ENCODE measurements at regions not wholly inside any gene's neighbourhood (a gene's known extent, or its start where the extent isn't known, plus 50 kb on each side); places are given as distances from the start of the nearest gene placed in this dataset.
"Not testable (repeated sequence)": the region's sequence is repeated elsewhere in the genome, so short reads cannot be mapped to it uniquely, and the experiment has no call there.

- no peak for DNase-seq
Observed at GRCh38 chr3:197367081-197367780, 68.8 kb upstream of the DLG1 start.

- DNase-seq = no peak
Observed at GRCh38 chr3:197366301-197367044, 68.1 kb upstream of the DLG1 start.

DNA sequence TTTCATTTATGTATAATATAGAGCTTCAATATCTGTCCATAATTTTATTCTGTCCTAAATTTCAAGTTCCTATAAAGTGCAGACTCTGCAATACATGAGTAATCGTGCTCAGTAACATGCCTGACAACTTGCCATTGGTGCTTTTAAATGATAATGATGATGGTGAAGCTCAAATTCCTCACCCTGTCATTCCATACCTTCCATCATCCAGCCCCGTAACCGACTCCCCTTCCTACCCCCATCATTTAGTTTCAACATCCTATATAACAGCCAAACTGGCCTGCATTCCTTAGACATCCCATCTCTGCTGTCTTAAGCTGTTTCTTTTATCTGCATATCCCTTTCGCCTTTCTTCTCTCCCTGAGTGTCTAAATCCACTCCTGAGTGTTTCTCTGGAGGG, 67.2 kb upstream of the DLG1 start:
- DNase-seq = no peak

- DNase-seq = no peak
Observed at GRCh38 chr3:197364410-197365071, 66.1 kb upstream of the DLG1 start.

GRCh38 chr3:197363553-197364409, 65.4 kb upstream of the DLG1 start:
- DNase-seq = no peak

- no peak for DNase-seq
Observed at GRCh38 chr3:197362081-197362480, 63.7 kb upstream of the DLG1 start.

GRCh38 chr3:197360095-197360494, 61.7 kb upstream of the DLG1 start:
- DNase-seq = not testable (repeated sequence)

GRCh38 chr3:197359476-197359875, 61.1 kb upstream of the DLG1 start:
- not testable (repeated sequence) for DNase-seq

DNA sequence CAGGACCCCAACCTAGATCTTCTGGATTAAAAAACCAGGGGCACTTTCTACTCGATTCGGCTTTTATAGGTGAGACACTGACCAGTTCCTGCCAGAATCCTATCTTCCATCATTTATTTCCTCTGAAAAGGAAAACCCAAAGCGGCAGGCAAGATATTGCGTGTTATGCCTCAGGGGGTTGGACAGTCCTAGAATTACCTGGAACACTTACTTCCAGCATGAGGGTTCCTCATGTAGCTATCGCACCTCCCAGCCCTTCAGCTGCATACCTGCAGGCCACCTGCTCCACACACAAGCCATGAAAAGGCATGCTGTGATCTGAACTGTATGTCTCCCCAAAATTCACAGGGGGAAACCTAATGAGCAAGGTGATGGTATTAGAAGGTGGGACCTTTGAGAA, 58.3 kb upstream of the DLG1 start:
- no peak for DNase-seq

- DNase-seq = no peak
Observed at GRCh38 chr3:197356275-197356674, 57.9 kb upstream of the DLG1 start.

DNA sequence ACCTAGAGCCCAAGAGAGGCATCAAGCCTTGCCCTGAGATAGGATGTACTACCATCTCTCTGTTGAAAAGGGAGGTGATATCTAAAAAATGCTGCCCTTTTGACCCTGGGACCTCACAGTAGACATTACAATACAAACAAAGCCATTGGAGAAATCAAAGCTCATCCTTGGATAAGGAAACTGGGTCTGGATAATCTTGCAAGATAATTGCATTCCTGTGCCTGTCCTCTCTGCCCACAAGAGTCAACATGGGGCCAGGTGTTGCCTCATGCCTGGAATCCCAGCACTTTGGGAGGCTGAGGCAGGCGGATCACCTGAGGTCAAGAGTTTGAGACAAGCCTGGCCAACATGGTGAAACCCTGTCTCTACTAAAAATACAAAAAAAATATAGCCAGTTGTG, 57.3 kb upstream of the DLG1 start:
- no peak for DNase-seq

- no peak for DNase-seq
Observed at GRCh38 chr3:197354568-197355001, 56.2 kb upstream of the DLG1 start.

GRCh38 chr3:197353867-197354567, 55.6 kb upstream of the DLG1 start:
- DNase-seq = no peak

- DNase-seq = no peak
Observed at GRCh38 chr3:197353001-197353866, 54.8 kb upstream of the DLG1 start.

- no peak for DNase-seq
Observed at GRCh38 chr3:197352382-197352781, 54.0 kb upstream of the DLG1 start.

DNA sequence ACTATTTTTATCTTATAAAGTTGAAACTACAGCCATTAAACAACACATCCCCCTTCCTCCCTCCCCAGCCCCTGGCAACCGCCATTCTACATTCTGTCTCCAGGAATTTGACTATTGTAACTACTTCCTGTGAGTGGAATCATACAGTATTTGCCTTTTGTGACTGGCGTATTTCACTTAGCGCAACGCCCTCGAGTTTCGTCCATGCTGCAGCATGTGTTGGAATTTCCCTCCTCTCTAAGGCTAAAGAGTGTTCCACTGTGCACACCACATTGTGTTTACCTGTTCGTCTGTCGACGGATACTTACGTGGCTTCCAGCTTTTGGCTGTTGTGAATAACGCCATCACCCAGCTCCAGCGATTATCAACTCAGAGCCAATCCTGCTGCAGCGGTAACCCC, 52.0 kb upstream of the DLG1 start:
- DNase-seq = no peak

DNA sequence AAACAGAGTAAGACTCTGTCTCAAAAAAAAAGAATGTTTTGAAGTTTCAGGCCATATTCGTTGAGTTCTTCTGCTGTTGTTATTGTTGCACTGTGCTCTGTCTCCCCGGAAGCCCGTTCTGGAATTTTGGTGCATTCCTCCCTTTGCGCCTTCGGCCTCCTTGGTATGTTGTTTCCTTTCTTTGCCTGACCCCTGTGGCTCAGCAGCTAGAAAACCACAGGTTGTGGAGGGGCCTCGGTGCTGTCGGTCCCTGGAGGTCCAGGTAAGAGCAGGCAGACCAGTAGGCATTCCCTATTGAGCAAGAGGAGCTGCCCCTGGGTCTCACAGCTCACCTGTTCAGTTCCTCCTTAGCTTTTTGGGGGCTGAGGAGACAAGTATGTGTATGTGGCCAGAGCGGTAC, 51.0 kb upstream of the DLG1 start:
- no peak for DNase-seq
